Stomach (tissue), 8 donors: ENCODE measurements at regions not wholly inside any gene's neighbourhood (a gene's known extent, or its start where the extent isn't known, plus 50 kb on each side); places are given as distances from the start of the nearest gene placed in this dataset.

Source experiments
- DNase-seq, 2 donors: peaks; one replicate each; pipeline versions ENCODE4 v3.0.0 to v3.0.0-alpha.2; 2013 to 2019
- H3K27ac ChIP-seq, 5 donors: fragments of 200-600 bp in 4 of 5; sonication (generic) in 4 of 5; one replicate each; pipeline ENCODE4 v1.5.1; 2013 to 2019; ENCODE audit warnings: mild to moderate bottlenecking in 1 of 5, moderate library complexity in 1 of 5
- H3K27me3 ChIP-seq, 3 donors: fragments of 200-600 bp; sonication (generic); one replicate each; pipeline ENCODE4 v1.5.1; 2017 to 2019; ENCODE audit warnings: mixed run types in 1 of 3
- H3K36me3 ChIP-seq, 4 donors: fragments of 200-600 bp; sonication (generic); 1 replicate in 3 of 4; 2 replicates in 1 of 4; pipeline ENCODE4 v1.5.1; 2016 to 2019
- H3K4me1 ChIP-seq, 4 donors: fragments of 200-600 bp; sonication (generic); one replicate each; pipeline ENCODE4 v1.5.1; 2016 to 2019
- H3K4me3 ChIP-seq, 4 donors: fragments of 200-600 bp; sonication (generic) in 3 of 4; one replicate each; pipeline ENCODE4 v1.5.1; 2016 to 2019; ENCODE audit warnings: mild to moderate bottlenecking in 1 of 4
- H3K9me3 ChIP-seq, 4 donors: fragments of 200-600 bp; sonication (generic); one replicate each; pipeline ENCODE4 v1.5.1; 2016 to 2019
- EP300 ChIP-seq: sonication (generic); formaldehyde crosslinking; IDR thresholded peaks from one replicate; pipeline ENCODE4 v1.6.1; 2017; ENCODE audit warnings: antibody characterized with exemption
- POLR2A ChIP-seq, 4 donors: fragments of 450-650 bp; IDR thresholded peaks; one replicate each; pipeline ENCODE4 v1.6.1; 2016; ENCODE audit warnings: antibody characterized with exemption in 4 of 4, control low read depth in 2 of 4, mild to moderate bottlenecking in 1 of 4, moderate library complexity in 1 of 4
- POLR2AphosphoS5 ChIP-seq, 3 donors: sonication (generic); formaldehyde crosslinking; IDR thresholded peaks; one replicate each; pipeline ENCODE4 v1.6.1; 2016; ENCODE audit warnings: antibody characterized with exemption in 3 of 3
- WGBS, 5 donors: extraction: QIAGEN DNeasy Blood & Tissue Kit in 3 of 5; methylation state at CpG; one replicate each; pipeline versions ENCODE4 v1.1.5 to v1.1.7; 2013 to 2018; 5-methylcytosine and 5-hydroxymethylcytosine counted together
- intact Hi-C: fragments of 100-400 bp; cut with DNase I; formaldehyde crosslinking; loops from one replicate; pipeline ENCODE4 v1.15.1; 2023; ENCODE audit warnings: low total_unique reads
- TF ChIP-seq, protein P1 (sequence below), 7 experiments: fragments of 450-650 bp in 4 of 7; fragments of 200-600 bp in 3 of 7; sonication (generic) in 3 of 7; IDR thresholded peaks; one replicate each; pipeline ENCODE4 v1.5.1; 2016 to 2019; ENCODE audit warnings: antibody characterized with exemption in 7 of 7, control low read depth in 2 of 7, mild to moderate bottlenecking in 1 of 7
- donor health status: healthy with polysubstance abuse.
- donor health status: Bipolar disorder and iron deficiency.
- donor health status: healthy.

GRCh38 chr14:99028041-99028440 is 244.0 kb downstream of the BCL11B start:
- TF ChIP-seq POLR2A (IDR thresholded peaks at IDR 0.05) (no peak), EP300 (no peak), POLR2AphosphoS5 (IDR thresholded peaks at IDR 0.05) (no peak)
- TF ChIP-seq, protein P1, sequence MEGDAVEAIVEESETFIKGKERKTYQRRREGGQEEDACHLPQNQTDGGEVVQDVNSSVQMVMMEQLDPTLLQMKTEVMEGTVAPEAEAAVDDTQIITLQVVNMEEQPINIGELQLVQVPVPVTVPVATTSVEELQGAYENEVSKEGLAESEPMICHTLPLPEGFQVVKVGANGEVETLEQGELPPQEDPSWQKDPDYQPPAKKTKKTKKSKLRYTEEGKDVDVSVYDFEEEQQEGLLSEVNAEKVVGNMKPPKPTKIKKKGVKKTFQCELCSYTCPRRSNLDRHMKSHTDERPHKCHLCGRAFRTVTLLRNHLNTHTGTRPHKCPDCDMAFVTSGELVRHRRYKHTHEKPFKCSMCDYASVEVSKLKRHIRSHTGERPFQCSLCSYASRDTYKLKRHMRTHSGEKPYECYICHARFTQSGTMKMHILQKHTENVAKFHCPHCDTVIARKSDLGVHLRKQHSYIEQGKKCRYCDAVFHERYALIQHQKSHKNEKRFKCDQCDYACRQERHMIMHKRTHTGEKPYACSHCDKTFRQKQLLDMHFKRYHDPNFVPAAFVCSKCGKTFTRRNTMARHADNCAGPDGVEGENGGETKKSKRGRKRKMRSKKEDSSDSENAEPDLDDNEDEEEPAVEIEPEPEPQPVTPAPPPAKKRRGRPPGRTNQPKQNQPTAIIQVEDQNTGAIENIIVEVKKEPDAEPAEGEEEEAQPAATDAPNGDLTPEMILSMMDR (IDR thresholded peaks at IDR 0.05) = no peak
- 82 to 92% (median 88%) methylated on average over 6 of the region's 6 CpGs for WGBS, 5 donors
- intact Hi-C loops = no loop called here

GRCh38 chr14:99028521-99028920 is 243.5 kb downstream of the BCL11B start:
- Histone ChIP-seq H3K36me3 (no peaks in the 10 kb centered on the region), H3K27ac (no peak overlapping the region), H3K27me3 (peaks cover 0 to 7% (median 0%) of the 10 kb centered on the region in 3 donors), H3K4me1 (no peaks in the 10 kb centered on the region), H3K9me3 (no peaks in the 10 kb centered on the region), H3K4me3 (no peak overlapping the region)
- 79 to 89% (median 84%) methylated on average over 5 of the region's 5 CpGs for WGBS, 5 donors
- TF ChIP-seq EP300 (no peak), POLR2A (IDR thresholded peaks at IDR 0.05) (no peak), POLR2AphosphoS5 (IDR thresholded peaks at IDR 0.05) (no peak)
- TF ChIP-seq, protein P1 (IDR thresholded peaks at IDR 0.05) = no peak
- no peak for DNase-seq
- intact Hi-C loops = no loop called here

More at GRCh38 chr14:99028041-99028440, 244.0 kb downstream of the BCL11B start:
- Histone ChIP-seq H3K36me3 (no peaks in the 10 kb centered on the region), H3K27ac (no peak overlapping the region), H3K27me3 (peaks cover 0 to 7% (median 0%) of the 10 kb centered on the region in 3 donors), H3K9me3 (no peaks in the 10 kb centered on the region), H3K4me3 (no peak overlapping the region), H3K4me1 (no peaks in the 10 kb centered on the region)
- DNase-seq = no peak

DNA sequence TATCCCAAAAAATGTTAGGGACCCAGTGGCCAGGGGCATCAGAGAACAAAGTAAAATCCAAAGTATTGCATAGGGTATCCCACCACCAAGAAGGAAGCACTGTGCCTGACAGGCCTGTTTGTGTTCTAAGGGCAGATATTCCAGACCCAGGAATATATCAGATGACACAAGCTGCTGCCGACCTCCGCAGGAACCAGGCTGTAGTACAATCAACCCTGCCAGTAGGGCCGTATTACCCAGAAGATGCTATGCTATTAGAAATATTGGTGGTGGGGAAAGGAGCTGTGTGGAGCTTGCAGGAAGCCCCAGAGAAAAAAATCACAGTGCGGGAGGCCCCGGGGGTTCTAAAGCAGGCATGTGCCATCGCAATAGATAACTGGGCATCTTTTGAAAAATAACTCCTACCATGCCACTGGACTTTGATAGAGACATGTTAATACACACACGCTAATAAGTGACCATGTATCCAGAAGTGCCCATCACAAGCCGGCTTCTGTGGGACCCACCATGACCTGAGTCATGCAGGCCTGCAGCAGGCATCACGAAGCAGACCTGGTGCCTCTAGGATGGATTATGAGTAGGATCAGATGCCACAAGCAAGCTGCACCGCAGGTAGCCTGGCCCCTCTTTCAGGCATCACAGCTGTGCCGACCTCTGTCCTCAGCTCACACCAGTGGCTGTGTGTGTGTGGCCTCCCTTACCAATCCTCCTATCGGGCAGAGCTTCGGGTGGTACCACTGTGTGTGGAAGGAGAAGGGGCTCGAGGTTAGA is 242.7 kb downstream of the BCL11B start:
- no peaks in the 10 kb centered on the region for H3K4me1 ChIP-seq
- intact Hi-C loops = no loop called here
- H3K36me3 ChIP-seq = no peaks in the 10 kb centered on the region
- H3K4me3 ChIP-seq = no peak overlapping the region
- no peaks in the 10 kb centered on the region for H3K9me3 ChIP-seq
- WGBS, 5 donors = 66 to 77% (median 73%) methylated on average over 13 to 14 of the region's 14 CpGs
- no peak for DNase-seq
- TF ChIP-seq POLR2A (IDR thresholded peaks at IDR 0.05) (no peak), POLR2AphosphoS5 (IDR thresholded peaks at IDR 0.05) (no peak), EP300 (no peak)
- TF ChIP-seq, protein P1 (IDR thresholded peaks at IDR 0.05) = no peak
- no peak overlapping the region for H3K27ac ChIP-seq
- peaks cover 0 to 7% (median 0%) of the 10 kb centered on the region in 3 donors for H3K27me3 ChIP-seq

DNA sequence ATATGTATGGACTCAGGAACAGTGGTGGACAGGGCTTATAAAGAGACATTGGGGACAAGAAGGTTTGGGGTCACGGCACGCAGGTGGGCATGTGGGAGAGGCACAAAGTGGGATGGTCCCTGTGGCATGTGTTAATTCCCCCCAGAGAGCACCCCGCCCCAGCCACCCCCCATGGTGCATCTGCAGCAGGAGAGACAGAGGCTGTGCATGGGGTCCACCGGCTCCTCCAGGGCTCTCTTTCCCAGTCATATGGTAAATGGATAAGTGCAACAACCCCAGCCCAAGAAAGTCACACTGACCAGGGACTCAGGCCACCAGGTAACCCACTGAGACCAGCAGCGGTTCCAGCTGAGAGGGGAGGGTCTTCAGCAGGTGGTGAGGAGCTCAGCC is 242.1 kb downstream of the BCL11B start:
- H3K36me3 ChIP-seq = no peaks in the 10 kb centered on the region
- intact Hi-C loops = no loop called here
- TF ChIP-seq EP300 = no peak
- TF ChIP-seq POLR2AphosphoS5 (IDR thresholded peaks at IDR 0.05) = no peak
- TF ChIP-seq POLR2A (IDR thresholded peaks at IDR 0.05) = no peak
- TF ChIP-seq, protein P1 (IDR thresholded peaks at IDR 0.05) = no peak

More for the DNA sequence above, 242.1 kb downstream of the BCL11B start:
- Histone ChIP-seq H3K4me1 (peaks cover 0 to 1% (median under 1%) of the 10 kb centered on the region in 4 donors), H3K9me3 (no peaks in the 10 kb centered on the region), H3K27me3 (peaks cover 0 to 7% (median 0%) of the 10 kb centered on the region in 3 donors), H3K27ac (no peak overlapping the region), H3K4me3 (no peak overlapping the region)
- DNase-seq = no peak
- 77 to 98% (median 86%) methylated on average over 4 to 5 of the region's 5 CpGs for WGBS, 5 donors
